ENCODE measurements at regions not wholly inside any gene's neighbourhood (a gene's known extent, or its start where the extent isn't known, plus 50 kb on each side); places are given as distances from the start of the nearest gene placed in this dataset.

GRCh38 chr3:72393455-72393854 is 454.8 kb downstream of the SHQ1 start:
- no peak overlapping the region for H3K4me3 ChIP-seq
- FAIRE-seq (no peak), ATAC-seq (no peak), DNase-seq (ENCODE audit: low read depth in 1 of 2, low spot score in 1 of 2) (no peak)
- no peak overlapping the region for H3K27ac ChIP-seq
- ChIA-PET CTCF (no interaction called here), POLR2A (no interaction called here)
- H3K4me1 ChIP-seq = no peaks in the 10 kb centered on the region
- no peaks in the 10 kb centered on the region for H3K9me3 ChIP-seq
- 94% methylated on average over 2 of the region's 2 CpGs for WGBS (ENCODE audit: missing lambda C conversion rate)
- TF ChIP-seq REST (IDR thresholded peaks at IDR 0.05) (no peak), NPAS2 (CRISPR knock-in tag; IDR thresholded peaks at IDR 0.05; ENCODE audit: borderline replicate concordance) (no peak), SREBF2 (IDR thresholded peaks at IDR 0.05) (no peak), PBX3 (IDR thresholded peaks at IDR 0.05) (no peak), MYC (IDR thresholded peaks at IDR 0.05; ENCODE audit: borderline replicate concordance, low read length) (no peak), CHD2 (IDR thresholded peaks at IDR 0.05; ENCODE audit: low read length, partially characterized antibody) (no peak), NR3C1 (IDR thresholded peaks at IDR 0.05) (no peak), FOSB (CRISPR knock-in tag; IDR thresholded peaks at IDR 0.05) (no peak), NFE2L2 (conservative IDR thresholded peaks at IDR 0.05; ENCODE audit: low read length) (no peak), ZSCAN20 (CRISPR knock-in tag; IDR thresholded peaks at IDR 0.05) (no peak), EHMT2 (IDR thresholded peaks at IDR 0.05; ENCODE audit: low read depth) (no peak), USF2 (IDR thresholded peaks at IDR 0.05) (no peak), CHD4 (IDR thresholded peaks at IDR 0.05; ENCODE audit: borderline replicate concordance) (no peak), HEYL (CRISPR knock-in tag; IDR thresholded peaks at IDR 0.05) (no peak), BHLHE40 (IDR thresholded peaks at IDR 0.05; ENCODE audit: low read depth, low read length) (no peak), ZFP36 (IDR thresholded peaks at IDR 0.05; ENCODE audit: borderline replicate concordance, partially characterized antibody) (no peak), MAX (IDR thresholded peaks at IDR 0.05) (no peak), CBX2 (IDR thresholded peaks at IDR 0.05; ENCODE audit: borderline replicate concordance, low read depth) (no peak), CBX8 (IDR thresholded peaks at IDR 0.05) (no peak)
- no peak overlapping the region for H3K4me2 ChIP-seq

- Histone ChIP-seq H3K4me3 (no peak overlapping the region), H3K9me3 (no peaks in the 10 kb centered on the region), H3K27ac (no peak overlapping the region), H3K4me1 (no peaks in the 10 kb centered on the region), H3K4me2 (no peak overlapping the region)
- POLR2A ChIA-PET = no interaction called here
- FAIRE-seq (no peak), DNase-seq (ENCODE audit: low read depth in 1 of 2, low spot score in 1 of 2) (no peak), ATAC-seq (no peak)
- TF ChIP-seq MYC (IDR thresholded peaks at IDR 0.05; ENCODE audit: borderline replicate concordance, low read length) = no peak
- TF ChIP-seq HDAC2 (IDR thresholded peaks at IDR 0.05) = no peak
- TF ChIP-seq CEBPB (IDR thresholded peaks at IDR 0.05) = no peak
- no peak for TF ChIP-seq CHD2 (IDR thresholded peaks at IDR 0.05; ENCODE audit: low read length, partially characterized antibody)
- TF ChIP-seq RAD21 (conservative IDR thresholded peaks at IDR 0.05 in 1 of 2, IDR thresholded peaks at IDR 0.05 in 1 of 2) = no peak
- no peak for TF ChIP-seq ZSCAN20 (CRISPR knock-in tag; IDR thresholded peaks at IDR 0.05)
- no peak for TF ChIP-seq BHLHE40 (IDR thresholded peaks at IDR 0.05; ENCODE audit: low read depth, low read length)
- TF ChIP-seq ESRRA (IDR thresholded peaks at IDR 0.05; ENCODE audit: borderline replicate concordance, low read length) = no peak
- TF ChIP-seq MAFK (IDR thresholded peaks at IDR 0.05; ENCODE audit: partially characterized antibody) = no peak
- TF ChIP-seq POLR2AphosphoS2 (conservative IDR thresholded peaks at IDR 0.05; ENCODE audit: low read length) = no peak
- no peak for TF ChIP-seq SREBF2 (IDR thresholded peaks at IDR 0.05)
- no peak for TF ChIP-seq GATA3 (IDR thresholded peaks at IDR 0.05; ENCODE audit: borderline replicate concordance)
- 92% methylated on average over 2 of the region's 2 CpGs for WGBS (ENCODE audit: missing lambda C conversion rate)
- CTCF ChIA-PET = interaction anchor here (0.6 to 1.0 kb wide), 2 partner anchors 13 to 274 kb away, joined by 3 read pairs; no protein-coding TSS in a partner anchor
These were observed 456.6 kb downstream of the SHQ1 start for GRCh38 chr3:72391659-72392058.
